H1 (cell line): ENCODE measurements at regions not wholly inside any gene's neighbourhood (a gene's known extent, or its start where the extent isn't known, plus 50 kb on each side); places are given as distances from the start of the nearest gene placed in this dataset.
A peak's percentile ranks its signal among the peaks of the same experiment; 100 is the strongest.

Experiments used
- CTCF ChIA-PET: fragments of 300-600 bp; sonication (Branson Sonifier 250); formaldehyde crosslinking; loops from one replicate; lab custom pipeline; 2021; ENCODE audit not compliant: partially characterized antibody; lab: Charles Lee
- POLR2A ChIA-PET: fragments of 300-600 bp; sonication (Branson Sonifier 250); formaldehyde crosslinking; loops from one replicate; lab custom pipeline; 2021; ENCODE audit warnings: inconsistent platforms; ENCODE audit not compliant: partially characterized antibody; lab: Charles Lee
- DNase-seq, 2 experiments: peaks; one replicate each; pipeline versions ENCODE4 v3.0.0 to v3.0.0-alpha.2; 2010 to 2022; ENCODE audit warnings: low spot score in 2 of 2, low read depth in 1 of 2, mixed read lengths in 1 of 2
- FAIRE-seq: peaks from 2 replicates; lab custom pipeline; 2011; peaks lifted over from hg19 to GRCh38; lab: Jason Lieb, UNC
- H2AFZ ChIP-seq: 2 replicates; pipeline ENCODE4 v1.8.1; 2012; ENCODE audit warnings: low read length, inconsistent platforms
- H2AK5ac ChIP-seq: 2 replicates; pipeline ENCODE4 v1.6.1; 2013; ENCODE audit warnings: low read depth, low read length
- H2BK120ac ChIP-seq: replicated peaks from 2 replicates; pipeline ENCODE3; 2013; ENCODE audit warnings: low read depth, low read length, inconsistent platforms
- H2BK12ac ChIP-seq: 2 replicates; pipeline ENCODE4 v1.6.1; 2013; ENCODE audit warnings: low read depth, low read length
- H2BK15ac ChIP-seq: 2 replicates; pipeline ENCODE4 v1.6.1; 2013; ENCODE audit warnings: low read length
- H2BK20ac ChIP-seq: 2 replicates; pipeline ENCODE4 v1.6.1; 2013; ENCODE audit warnings: low read length
- H2BK5ac ChIP-seq: 2 replicates; pipeline ENCODE4 v1.6.1; 2013; ENCODE audit warnings: low read depth, low read length
- H3K14ac ChIP-seq: 2 replicates; pipeline ENCODE4 v1.6.1; 2013; ENCODE audit warnings: inconsistent platforms; ENCODE audit not compliant: insufficient read length
- H3K18ac ChIP-seq: 2 replicates; pipeline ENCODE4 v1.6.1; 2013; ENCODE audit warnings: low read length; ENCODE audit errors: extremely low read depth
- H3K23ac ChIP-seq: 2 replicates; pipeline ENCODE4 v1.6.1; 2013; ENCODE audit warnings: inconsistent platforms; ENCODE audit not compliant: insufficient read length
- H3K23me2 ChIP-seq: 2 replicates; pipeline ENCODE4 v1.6.1; 2013; ENCODE audit warnings: low read depth, low read length
- H3K27ac ChIP-seq: 2 replicates; pipeline ENCODE4 v1.6.1; 2011; ENCODE audit warnings: low read depth, low read length, inconsistent platforms
- H3K27me3 ChIP-seq, 4 experiments: replicated peaks in 1 of 4; 1 replicate in 1 of 4; 2 replicates in 3 of 4; pipeline versions ENCODE4 v1.6.1 to v1.8.1; 2011 to 2013; ENCODE audit warnings: low read length in 3 of 4, mild to moderate bottlenecking in 3 of 4, inconsistent platforms in 2 of 4, mixed read lengths in 2 of 4, moderate library complexity in 1 of 4; ENCODE audit not compliant: control insufficient read depth in 3 of 4, insufficient read depth in 3 of 4; ENCODE audit errors: extremely low read depth in 1 of 4
- H3K36me3 ChIP-seq, 4 experiments: 2 replicates each; pipeline versions ENCODE4 v1.6.1 to v1.8.1; 2011 to 2013; ENCODE audit warnings: mild to moderate bottlenecking in 4 of 4, low read length in 3 of 4, moderate library complexity in 2 of 4, control low read depth in 1 of 4, inconsistent platforms in 1 of 4; ENCODE audit not compliant: insufficient read depth in 4 of 4, control insufficient read depth in 2 of 4
- H3K4ac ChIP-seq: replicated peaks from 2 replicates; pipeline ENCODE3; 2013; ENCODE audit warnings: low read length, low read depth, mixed read lengths, inconsistent platforms; ENCODE audit not compliant: insufficient read length
- H3K4me1 ChIP-seq, 4 experiments: replicated peaks in 1 of 4; 1 replicate in 1 of 4; 2 replicates in 3 of 4; pipeline versions ENCODE4 v1.6.1 to v1.8.1; 2011 to 2013; ENCODE audit warnings: low read length in 3 of 4, inconsistent platforms in 2 of 4, mixed read lengths in 1 of 4; ENCODE audit not compliant: insufficient read depth in 4 of 4, control insufficient read depth in 3 of 4
- H3K4me2 ChIP-seq, 2 experiments: 2 replicates each; pipeline versions ENCODE4 v1.6.1 to v1.8.1; 2011 to 2013; ENCODE audit warnings: low read depth in 2 of 2, low read length in 2 of 2, control low read depth in 1 of 2, inconsistent platforms in 1 of 2, mild to moderate bottlenecking in 1 of 2; ENCODE audit not compliant: insufficient read depth in 1 of 2
- H3K4me3 ChIP-seq, 4 experiments: fragments of 200-600, 300-600 bp in 1 of 4; sonication (generic), shearing (Covaris generic), sonication (Bioruptor Twin) in 1 of 4; 2 replicates each; pipeline versions ENCODE4 v1.5.1 to v1.8.1; 2011 to 2016; ENCODE audit warnings: low read length in 4 of 4, low read depth in 3 of 4, control low read depth in 2 of 4, inconsistent platforms in 2 of 4, mild to moderate bottlenecking in 2 of 4, mixed read lengths in 1 of 4, moderate library complexity in 1 of 4; ENCODE audit not compliant: insufficient read depth in 2 of 4; ENCODE audit errors: extremely low read depth in 1 of 4
- H3K56ac ChIP-seq: replicated peaks from 2 replicates; pipeline ENCODE3; 2013; ENCODE audit warnings: low read depth, mild to moderate bottlenecking, mixed read lengths, low read length, inconsistent platforms; ENCODE audit not compliant: insufficient read length
- H3K79me1 ChIP-seq: 2 replicates; pipeline ENCODE4 v1.6.1; 2013; ENCODE audit warnings: low read depth, low read length, control low read depth
- H3K79me2 ChIP-seq, 2 experiments: 2 replicates each; pipeline versions ENCODE4 v1.6.1 to v1.8.1; 2012 to 2013; ENCODE audit warnings: low read length in 2 of 2, mild to moderate bottlenecking in 2 of 2, inconsistent platforms in 1 of 2; ENCODE audit not compliant: insufficient read depth in 2 of 2, control insufficient read depth in 1 of 2
- H3K9ac ChIP-seq, 4 experiments: replicated peaks in 1 of 4; 1 replicate in 1 of 4; 2 replicates in 3 of 4; pipeline versions ENCODE4 v1.6.1 to v1.8.1; 2011 to 2013; ENCODE audit warnings: low read depth in 3 of 4, low read length in 3 of 4, control low read depth in 2 of 4, mild to moderate bottlenecking in 2 of 4, moderate library complexity in 2 of 4, inconsistent platforms in 1 of 4; ENCODE audit errors: extremely low read depth in 1 of 4
- H3K9me3 ChIP-seq, 2 experiments: 2 replicates each; pipeline versions ENCODE4 v1.6.1 to v1.8.1; 2012 to 2013; ENCODE audit warnings: mild to moderate bottlenecking in 2 of 2, moderate library complexity in 2 of 2, control low read depth in 1 of 2, inconsistent platforms in 1 of 2, low read depth in 1 of 2, low read length in 1 of 2, mixed read lengths in 1 of 2; ENCODE audit not compliant: insufficient read depth in 2 of 2
- H4K20me1 ChIP-seq, 2 experiments: replicated peaks in 1 of 2; 2 replicates each; pipeline versions ENCODE3 to v1.8.1; 2011 to 2013; ENCODE audit warnings: inconsistent platforms in 2 of 2, low read length in 2 of 2, mild to moderate bottlenecking in 1 of 2; ENCODE audit not compliant: insufficient read depth in 2 of 2, control insufficient read depth in 1 of 2
- H4K5ac ChIP-seq: 2 replicates; pipeline ENCODE4 v1.6.1; 2013; ENCODE audit warnings: low read length, low read depth, mixed read lengths, inconsistent platforms; ENCODE audit not compliant: insufficient read length
- H4K8ac ChIP-seq: 2 replicates; pipeline ENCODE4 v1.8.0; 2013; ENCODE audit warnings: mild to moderate bottlenecking, moderate library complexity, low read length, inconsistent platforms; ENCODE audit not compliant: insufficient read depth; ENCODE audit errors: extremely low read depth
- H4K91ac ChIP-seq: replicated peaks from 2 replicates; pipeline ENCODE3; 2013; ENCODE audit warnings: low read length, mixed read lengths, inconsistent platforms; ENCODE audit not compliant: insufficient read length
- BRCA1 ChIP-seq: IDR thresholded peaks from 2 replicates; pipeline ENCODE4 v1.6.1; 2012; ENCODE audit warnings: low read depth, low read length, improper control_type of control experiment
- CBX5 ChIP-seq: fragments of 300-800, 300-1000 bp; sonication (generic); IDR thresholded peaks from 2 replicates; pipeline ENCODE4 v1.7.1; 2016; ENCODE audit warnings: antibody characterized with exemption, low read length, low read depth
- CBX8 ChIP-seq: fragments of 300-800, 300-1000 bp; sonication (generic); IDR thresholded peaks from 2 replicates; pipeline ENCODE4 v1.7.1; 2016; ENCODE audit warnings: low read depth, low read length, borderline replicate concordance
- CHD1 ChIP-seq: IDR thresholded peaks from 2 replicates; pipeline ENCODE4 v1.6.1; 2012; ENCODE audit warnings: low read depth, low read length, improper control_type of control experiment
- EGR1 ChIP-seq: IDR thresholded peaks from 2 replicates; pipeline ENCODE4 v1.6.1; 2011; ENCODE audit warnings: low read depth, low read length, borderline replicate concordance
- HDAC6 ChIP-seq: IDR thresholded peaks from one replicate; pipeline ENCODE4 v1.7.1; 2012; ENCODE audit warnings: low read depth, mild to moderate bottlenecking, inconsistent platforms, low read length, moderate library complexity
- KDM4A ChIP-seq: IDR thresholded peaks from one replicate; pipeline ENCODE4 v1.7.1; 2012; ENCODE audit warnings: low read depth, mild to moderate bottlenecking, moderate library complexity, low read length, inconsistent platforms; ENCODE audit not compliant: severe bottlenecking
- MAFK ChIP-seq: IDR thresholded peaks from 2 replicates; pipeline ENCODE4 v1.6.1; 2012; ENCODE audit warnings: low read depth, mild to moderate bottlenecking, improper control_type of control experiment, low read length
- RFX5 ChIP-seq: IDR thresholded peaks from 2 replicates; pipeline ENCODE4 v1.6.1; 2011; ENCODE audit warnings: low read depth, low read length, improper control_type of control experiment, borderline replicate concordance
- RNF2 ChIP-seq: fragments of 200-900, 300-1000 bp; sonication (generic); IDR thresholded peaks from 2 replicates; pipeline ENCODE4 v1.7.1; 2016; ENCODE audit warnings: borderline replicate concordance, low read depth, mild to moderate bottlenecking, antibody characterized with exemption, low read length; ENCODE audit not compliant: poor library complexity, severe bottlenecking; ENCODE audit errors: missing control alignments
- SIN3A ChIP-seq, 2 experiments: IDR thresholded peaks in 1 of 2; conservative IDR thresholded peaks in 1 of 2; 2 replicates each; pipeline ENCODE4 v1.6.1; 2011 to 2012; ENCODE audit warnings: low read length in 2 of 2, improper control_type of control experiment in 1 of 2, low read depth in 1 of 2, mild to moderate bottlenecking in 1 of 2
- SRF ChIP-seq: IDR thresholded peaks from 2 replicates; pipeline ENCODE4 v1.6.1; 2011; ENCODE audit warnings: mild to moderate bottlenecking, low read depth, low read length, moderate library complexity
- SUZ12 ChIP-seq: fragments of 200-600 bp; sonication (generic); IDR thresholded peaks from 2 replicates; pipeline ENCODE4 v1.6.1; 2012; ENCODE audit warnings: mild to moderate bottlenecking, inconsistent platforms, low read length, moderate library complexity, mixed read lengths
- ZNF274 ChIP-seq: IDR thresholded peaks from 2 replicates; pipeline ENCODE4 v1.7.0; 2012; ENCODE audit warnings: low read length, borderline replicate concordance; ENCODE audit errors: extremely low read depth
- WGBS, 2 experiments: shearing (Covaris generic) in 1 of 2; methylation state at CpG; one replicate each; pipeline versions ENCODE4 v1.1.6 to v1.1.7; 2013 to 2015; ENCODE audit warnings: low lambda C conversion rate in 2 of 2, mixed read lengths in 2 of 2, inconsistent platforms in 1 of 2, low coverage in 1 of 2, missing lambda C conversion rate in 1 of 2; ENCODE audit not compliant: insufficient replicate concordance in 2 of 2, insufficient coverage in 1 of 2, insufficient read length in 1 of 2; ENCODE audit errors: extremely low coverage in 1 of 2, missing lambda C conversion rate in 1 of 2; 5-methylcytosine and 5-hydroxymethylcytosine counted together

DNA sequence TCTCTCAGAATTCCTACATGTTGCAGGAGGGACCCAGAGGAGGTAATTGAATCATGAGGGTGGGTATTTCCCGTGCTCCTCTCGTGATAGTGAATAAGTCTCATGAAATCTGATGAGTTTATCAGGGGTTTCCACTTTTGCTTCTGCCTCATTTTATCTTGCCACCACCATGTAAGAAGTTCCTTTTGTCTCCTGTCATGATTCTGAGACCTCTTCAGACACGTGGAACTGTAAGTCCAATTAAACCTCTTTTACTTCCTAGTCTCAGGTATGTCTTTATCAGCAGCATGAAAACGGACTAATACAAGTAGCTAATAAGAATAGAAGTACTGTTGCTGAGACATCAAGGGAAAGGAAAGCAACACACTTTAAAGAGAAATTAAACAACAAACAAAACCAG, 143.4 kb downstream of the CCDC71L start:
- no peak for FAIRE-seq
- Histone ChIP-seq H2BK12ac (no peak overlapping the region), H4K8ac (no peak overlapping the region), H3K23ac (no peak overlapping the region), H2BK5ac (no peak overlapping the region), H4K91ac (no peak overlapping the region), H4K20me1 (no peaks in the 10 kb centered on the region), H3K14ac (no peak overlapping the region), H3K27ac (no peak overlapping the region), H4K5ac (no peak overlapping the region), H3K36me3 (no peaks in the 10 kb centered on the region), H2BK15ac (no peak overlapping the region), H3K9me3 (no peaks in the 10 kb centered on the region), H3K18ac (no peak overlapping the region), H3K27me3 (no peaks in the 10 kb centered on the region; a peak in 1 of 7 replicates), H2BK120ac (no peak overlapping the region), H2AFZ (0 out of 2 replicates have a peak overlapping the region, but pooled peaks have one; percentile 42), H3K4me3 (no peak overlapping the region), H3K4ac (no peak overlapping the region), H3K23me2 (no peaks in the 10 kb centered on the region; the same call in 1 of the 2 replicates), H3K56ac (no peak overlapping the region), H3K4me2 (no peak overlapping the region), H2BK20ac (no peak overlapping the region), H2AK5ac (no peak overlapping the region), H3K9ac (no peak overlapping the region), H3K79me2 (no peaks in the 10 kb centered on the region), H3K4me1 (peaks cover 0 to 4% (median 0%) of the 10 kb centered on the region in 4 experiments; a peak in 1 of 7 replicates), H3K79me1 (no peaks in the 10 kb centered on the region)
- 84% methylated on average over 4 of the region's 4 CpGs; no CpG with 5 or more reads in 1 of the 2 experiments for WGBS, 2 experiments
- DNase-seq, result no peak
- ChIA-PET CTCF (interaction anchor here (0.8 to 1.2 kb wide), 2 partner anchors 25 to 341 kb away, joined by 3 to 5 read pairs; no protein-coding TSS in a partner anchor), POLR2A (no interaction called here)
- TF ChIP-seq SRF (no peak), EGR1 (no peak), SIN3A (conservative IDR thresholded peaks at IDR 0.05 in 1 of 2, IDR thresholded peaks at IDR 0.05 in 1 of 2; ENCODE audit: low read depth in 1 of 2, low read length in 2 of 2) (no peak), KDM4A (no peak), HDAC6 (no peak), RFX5 (no peak), SUZ12 (no peak), ZNF274 (no peak), CBX5 (no peak), CBX8 (no peak), BRCA1 (no peak), MAFK (no peak), RNF2 (no peak), CHD1 (no peak)
